ENCODE measurements at regions not wholly inside any gene's neighbourhood (a gene's known extent, or its start where the extent isn't known, plus 50 kb on each side); places are given as distances from the start of the nearest gene placed in this dataset.

DNA sequence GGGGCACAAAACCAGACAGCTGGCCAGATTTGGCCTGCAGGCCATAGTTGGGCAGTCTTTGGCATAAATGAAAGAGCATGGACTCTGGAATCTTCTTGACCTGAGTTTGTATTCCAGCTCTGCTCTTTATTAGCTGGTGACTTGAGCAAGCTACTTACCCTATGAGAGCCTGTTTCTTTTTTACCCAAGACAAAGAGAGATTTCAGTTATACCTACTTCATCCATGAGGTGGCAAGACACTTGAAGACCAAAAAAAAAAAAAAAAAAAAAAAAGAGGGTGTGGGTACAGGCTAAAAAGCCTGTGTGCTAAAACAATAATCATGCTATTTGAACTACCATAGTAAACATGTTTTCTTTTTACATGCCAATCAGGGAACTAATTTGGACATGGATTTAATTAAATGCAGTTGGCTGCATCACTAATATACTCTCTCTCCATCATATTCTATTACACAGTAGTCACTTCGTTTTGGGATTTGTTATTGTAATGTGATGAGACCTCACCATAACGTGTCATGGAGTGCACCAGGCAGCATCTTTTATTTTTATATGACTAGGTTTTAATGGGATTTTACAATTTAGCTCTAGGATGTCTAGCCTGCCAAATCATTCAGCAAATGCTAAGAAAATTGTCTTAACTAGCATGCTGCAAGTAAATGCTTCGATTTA is 109.2 kb upstream of the FHIT start (continued):
- TF ChIP-seq, protein P1, sequence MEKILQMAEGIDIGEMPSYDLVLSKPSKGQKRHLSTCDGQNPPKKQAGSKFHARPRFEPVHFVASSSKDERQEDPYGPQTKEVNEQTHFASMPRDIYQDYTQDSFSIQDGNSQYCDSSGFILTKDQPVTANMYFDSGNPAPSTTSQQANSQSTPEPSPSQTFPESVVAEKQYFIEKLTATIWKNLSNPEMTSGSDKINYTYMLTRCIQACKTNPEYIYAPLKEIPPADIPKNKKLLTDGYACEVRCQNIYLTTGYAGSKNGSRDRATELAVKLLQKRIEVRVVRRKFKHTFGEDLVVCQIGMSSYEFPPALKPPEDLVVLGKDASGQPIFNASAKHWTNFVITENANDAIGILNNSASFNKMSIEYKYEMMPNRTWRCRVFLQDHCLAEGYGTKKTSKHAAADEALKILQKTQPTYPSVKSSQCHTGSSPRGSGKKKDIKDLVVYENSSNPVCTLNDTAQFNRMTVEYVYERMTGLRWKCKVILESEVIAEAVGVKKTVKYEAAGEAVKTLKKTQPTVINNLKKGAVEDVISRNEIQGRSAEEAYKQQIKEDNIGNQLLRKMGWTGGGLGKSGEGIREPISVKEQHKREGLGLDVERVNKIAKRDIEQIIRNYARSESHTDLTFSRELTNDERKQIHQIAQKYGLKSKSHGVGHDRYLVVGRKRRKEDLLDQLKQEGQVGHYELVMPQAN (conservative IDR thresholded peaks at IDR 0.05) = no peak
- TF ChIP-seq ZNF24 (IDR thresholded peaks at IDR 0.05) = no peak

DNA sequence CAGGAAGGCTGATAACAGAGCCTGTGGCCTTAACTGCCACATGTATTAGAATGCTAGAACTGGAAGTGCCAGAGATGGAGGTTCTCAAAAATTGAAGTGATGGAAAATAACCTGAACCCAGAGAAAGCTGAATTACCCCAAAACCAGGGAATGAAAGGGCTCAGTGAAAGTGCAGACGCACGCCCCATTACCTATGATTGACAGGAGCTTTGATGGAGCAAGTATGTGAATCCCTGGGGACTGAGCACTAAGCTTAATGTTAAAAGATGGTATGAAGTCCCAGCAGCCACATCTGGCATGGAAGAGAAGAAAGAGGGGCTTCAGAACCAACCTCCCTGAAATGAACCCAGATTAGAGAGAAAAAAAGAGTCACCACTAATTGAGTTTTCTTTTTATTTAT is 118.4 kb upstream of the FHIT start:
- no peak overlapping the region for H2AFZ ChIP-seq (ENCODE audit: control insufficient read depth, low read depth, low read length)
- H3K9me3 ChIP-seq (replicated peaks; ENCODE audit: control insufficient read depth, insufficient read depth, low read length) = no peaks in the 10 kb centered on the region
- TF ChIP-seq RUNX3 (IDR thresholded peaks at IDR 0.05; ENCODE audit: low read length) (no peak), ZNF622 (IDR thresholded peaks at IDR 0.05) (no peak), CEBPB (IDR thresholded peaks at IDR 0.05; ENCODE audit: borderline replicate concordance in 1 of 2, low read depth in 2 of 2, low read length in 2 of 2) (no peak), NFYB (IDR thresholded peaks at IDR 0.05; ENCODE audit: insufficient read depth, low read depth, low read length) (no peak), MTA3 (IDR thresholded peaks at IDR 0.05; ENCODE audit: borderline replicate concordance, low read length) (no peak)
- TF ChIP-seq, protein P2, sequence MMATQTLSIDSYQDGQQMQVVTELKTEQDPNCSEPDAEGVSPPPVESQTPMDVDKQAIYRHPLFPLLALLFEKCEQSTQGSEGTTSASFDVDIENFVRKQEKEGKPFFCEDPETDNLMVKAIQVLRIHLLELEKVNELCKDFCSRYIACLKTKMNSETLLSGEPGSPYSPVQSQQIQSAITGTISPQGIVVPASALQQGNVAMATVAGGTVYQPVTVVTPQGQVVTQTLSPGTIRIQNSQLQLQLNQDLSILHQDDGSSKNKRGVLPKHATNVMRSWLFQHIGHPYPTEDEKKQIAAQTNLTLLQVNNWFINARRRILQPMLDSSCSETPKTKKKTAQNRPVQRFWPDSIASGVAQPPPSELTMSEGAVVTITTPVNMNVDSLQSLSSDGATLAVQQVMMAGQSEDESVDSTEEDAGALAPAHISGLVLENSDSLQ (IDR thresholded peaks at IDR 0.05) = peak; percentile 58
- H3K27me3 ChIP-seq (replicated peaks in 1 of 2; ENCODE audit: control insufficient read depth in 2 of 2, insufficient read depth in 2 of 2, low read length in 1 of 2) = peaks cover 0 to 1% of the 10 kb centered on the region in 2 experiments; a peak in 1 of 4 replicates
- H3K36me3 ChIP-seq (ENCODE audit: control insufficient read depth in 2 of 2, insufficient read depth in 2 of 2, low read length in 1 of 2) = no peaks in the 10 kb centered on the region
- FAIRE-seq = no peak
- SMC1A ChIA-PET (ENCODE audit: uncharacterized antibody, unreplicated experiment) = interaction anchor here (0.7 to 4.1 kb wide), 11 partner anchors 10 to 648 kb away, joined by 3 to 24 read pairs (median 5); no protein-coding TSS in a partner anchor
- H3K4me3 ChIP-seq = no peak overlapping the region
- CTCF ChIA-PET = interaction anchor here (0.6 to 4.7 kb wide), 9 partner anchors 12 to 916 kb away, joined by 3 to 32 read pairs (median 8); no protein-coding TSS in a partner anchor
- H4K20me1 ChIP-seq (ENCODE audit: control insufficient read depth, insufficient read depth) = no peaks in the 10 kb centered on the region
- no peaks in the 10 kb centered on the region for H3K79me2 ChIP-seq (ENCODE audit: control insufficient read depth, insufficient read depth, low read length)
- no peak overlapping the region for H3K9ac ChIP-seq (ENCODE audit: control insufficient read depth, insufficient read depth, low read length)
- no peak for DNase-seq (ENCODE audit: low read depth, low spot score)
- no peak overlapping the region for H3K4me2 ChIP-seq (ENCODE audit: control insufficient read depth, insufficient read depth)
- intact Hi-C loops (cut with micrococcal nuclease; ENCODE audit: unreplicated experiment) (loop anchor here (10.0 kb wide), 2 partner anchors 785 to 1795 kb away; no protein-coding TSS in a partner anchor), in situ Hi-C loops (cut with MboI) (loop anchor here (10.0 kb wide), 2 partner anchors 615 to 1795 kb away; no protein-coding TSS in a partner anchor)
- ATAC-seq = no peak
- BruUV-seq (replicated peaks) = no TSS peak
- RAD21 ChIA-PET (ENCODE audit: unreplicated experiment) = interaction anchor here (1.4 to 1.9 kb wide), 2 partner anchors 12 to 160 kb away, joined by 7 to 11 read pairs; no protein-coding TSS in a partner anchor
- POLR2A ChIA-PET = interaction anchor here (0.6 kb wide), 1 partner anchor 16 kb away, joined by 3 read pairs; no protein-coding TSS in a partner anchor
- H3K27ac ChIP-seq (ENCODE audit: control insufficient read depth, insufficient read depth) = no peak overlapping the region
- WGBS (ENCODE audit: insufficient coverage, insufficient replicate concordance, low lambda C conversion rate, missing lambda C conversion rate) = 0% methylated on average over 2 of the region's 2 CpGs
- H3K4me1 ChIP-seq (ENCODE audit: control insufficient read depth, insufficient read depth, low read length) = no peaks in the 10 kb centered on the region
